Transverse colon (tissue), 4 donors: ENCODE measurements at regions not wholly inside any gene's neighbourhood (a gene's known extent, or its start where the extent isn't known, plus 50 kb on each side); places are given as distances from the start of the nearest gene placed in this dataset.

Source experiments
- POLR2A ChIP-seq: fragments of 450-650 bp; IDR thresholded peaks from one replicate; pipeline ENCODE4 v1.6.1; 2016; ENCODE audit warnings: antibody characterized with exemption, mild to moderate bottlenecking, moderate library complexity
- POLR2AphosphoS5 ChIP-seq, 3 donors: sonication (generic); formaldehyde crosslinking; IDR thresholded peaks; one replicate each; pipeline ENCODE4 v1.6.1; 2016; ENCODE audit warnings: antibody characterized with exemption in 3 of 3
- TF ChIP-seq, protein P1 (sequence below), 5 experiments: fragments of 200-600 bp in 3 of 5; fragments of 450-650 bp in 2 of 5; sonication (generic) in 3 of 5; IDR thresholded peaks; 1 replicate in 2 of 5; 2 replicates in 3 of 5; pipeline ENCODE4 v1.5.1; 2016 to 2017; ENCODE audit warnings: antibody characterized with exemption in 5 of 5, inconsistent platforms in 3 of 5, mild to moderate bottlenecking in 2 of 5, moderate library complexity in 1 of 5

DNA sequence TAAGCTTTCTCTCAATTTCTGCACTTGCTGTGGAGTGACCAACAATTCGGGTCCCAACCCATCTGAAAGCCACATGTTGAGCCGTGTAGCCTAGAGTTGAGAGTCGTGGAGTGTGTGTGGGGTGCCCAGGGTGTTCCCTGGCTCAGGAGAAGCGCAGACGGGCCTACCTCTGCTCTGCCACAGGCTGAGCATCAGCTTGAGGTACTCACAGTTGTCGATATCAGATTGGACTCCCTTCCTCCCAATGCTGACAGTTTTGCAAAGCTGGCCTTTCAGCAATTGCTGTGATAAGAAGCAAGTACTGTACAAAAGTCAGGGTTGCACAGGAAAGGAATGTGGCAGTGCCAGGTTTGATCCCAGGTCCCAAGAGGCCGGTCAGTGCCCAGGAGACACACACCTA is 133.4 kb upstream of the SPACA7 start:
- TF ChIP-seq, protein P1, sequence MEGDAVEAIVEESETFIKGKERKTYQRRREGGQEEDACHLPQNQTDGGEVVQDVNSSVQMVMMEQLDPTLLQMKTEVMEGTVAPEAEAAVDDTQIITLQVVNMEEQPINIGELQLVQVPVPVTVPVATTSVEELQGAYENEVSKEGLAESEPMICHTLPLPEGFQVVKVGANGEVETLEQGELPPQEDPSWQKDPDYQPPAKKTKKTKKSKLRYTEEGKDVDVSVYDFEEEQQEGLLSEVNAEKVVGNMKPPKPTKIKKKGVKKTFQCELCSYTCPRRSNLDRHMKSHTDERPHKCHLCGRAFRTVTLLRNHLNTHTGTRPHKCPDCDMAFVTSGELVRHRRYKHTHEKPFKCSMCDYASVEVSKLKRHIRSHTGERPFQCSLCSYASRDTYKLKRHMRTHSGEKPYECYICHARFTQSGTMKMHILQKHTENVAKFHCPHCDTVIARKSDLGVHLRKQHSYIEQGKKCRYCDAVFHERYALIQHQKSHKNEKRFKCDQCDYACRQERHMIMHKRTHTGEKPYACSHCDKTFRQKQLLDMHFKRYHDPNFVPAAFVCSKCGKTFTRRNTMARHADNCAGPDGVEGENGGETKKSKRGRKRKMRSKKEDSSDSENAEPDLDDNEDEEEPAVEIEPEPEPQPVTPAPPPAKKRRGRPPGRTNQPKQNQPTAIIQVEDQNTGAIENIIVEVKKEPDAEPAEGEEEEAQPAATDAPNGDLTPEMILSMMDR (IDR thresholded peaks at IDR 0.05), result no peak
- no peak for TF ChIP-seq POLR2A
- TF ChIP-seq POLR2AphosphoS5 (IDR thresholded peaks at IDR 0.05), result no peak
